NCI-H2196 treated with DMSO at 0.1 percent for 48 hours (cell line): ENCODE measurements at regions not wholly inside any gene's neighbourhood (a gene's known extent, or its start where the extent isn't known, plus 50 kb on each side); places are given as distances from the start of the nearest gene placed in this dataset.

Experiments
- DNase-seq: peaks from one replicate; lab custom pipeline; 2025; ENCODE audit not compliant: unreplicated experiment; lab: John Stamatoyannopoulos, UW

DNA sequence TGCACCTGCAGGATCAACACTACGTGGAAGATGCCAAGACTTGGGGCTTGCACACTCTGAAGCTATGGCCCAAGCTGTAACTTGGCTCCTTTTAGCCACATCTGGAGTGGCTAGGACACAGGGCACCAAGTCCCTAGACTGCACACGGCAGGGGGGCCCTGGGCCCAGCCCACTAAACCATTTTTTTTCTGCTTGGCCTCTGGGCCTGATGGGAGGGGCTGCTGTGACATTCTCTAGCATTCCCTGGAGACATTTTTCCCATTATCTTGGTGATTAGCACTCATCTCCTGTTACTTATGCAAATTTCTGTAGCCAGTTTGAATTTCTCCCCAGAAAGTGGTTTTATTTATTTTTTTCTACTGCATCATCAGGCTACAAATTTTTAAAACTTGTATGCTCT lies 1080.7 kb downstream of the LRFN5 start:
- DNase-seq = no peak

DNA sequence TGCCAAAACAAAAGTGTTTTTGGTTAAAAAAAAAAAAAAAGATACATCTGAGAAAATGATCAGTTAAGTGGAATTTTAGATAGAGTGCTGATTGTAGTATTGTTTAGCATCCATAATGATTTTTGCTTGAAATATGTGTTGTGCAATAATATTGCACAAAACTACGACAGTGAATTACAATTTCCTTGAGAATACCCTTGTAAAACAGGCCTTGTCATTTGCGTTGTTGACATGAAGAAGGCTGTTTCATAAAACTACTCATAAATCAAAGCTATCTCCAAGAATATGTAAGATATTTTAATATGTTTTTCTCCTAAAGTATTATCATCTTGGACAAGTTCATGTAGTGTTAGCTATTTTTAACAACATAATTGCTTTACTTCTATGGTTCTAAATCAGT lies 1077.0 kb downstream of the LRFN5 start:
- DNase-seq = no peak

DNA sequence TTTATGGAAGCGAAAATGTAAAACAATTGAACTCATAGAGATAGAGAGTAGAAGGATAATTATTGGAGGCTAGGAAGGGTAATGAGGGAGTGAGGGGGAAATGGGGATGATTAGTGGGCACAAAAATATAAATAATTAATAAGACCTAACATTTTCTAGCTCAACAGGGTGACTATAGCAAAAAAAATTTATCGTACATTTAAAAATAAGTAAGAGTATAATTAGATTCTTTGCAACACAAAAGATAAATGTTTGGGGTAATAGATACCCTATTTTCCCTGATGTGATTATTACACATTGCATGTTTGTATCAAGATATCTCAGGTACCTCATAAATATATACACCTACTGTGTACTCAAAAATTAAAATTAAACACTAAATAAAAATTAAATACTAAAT lies 1070.0 kb downstream of the LRFN5 start:
- DNase-seq = no peak

DNA sequence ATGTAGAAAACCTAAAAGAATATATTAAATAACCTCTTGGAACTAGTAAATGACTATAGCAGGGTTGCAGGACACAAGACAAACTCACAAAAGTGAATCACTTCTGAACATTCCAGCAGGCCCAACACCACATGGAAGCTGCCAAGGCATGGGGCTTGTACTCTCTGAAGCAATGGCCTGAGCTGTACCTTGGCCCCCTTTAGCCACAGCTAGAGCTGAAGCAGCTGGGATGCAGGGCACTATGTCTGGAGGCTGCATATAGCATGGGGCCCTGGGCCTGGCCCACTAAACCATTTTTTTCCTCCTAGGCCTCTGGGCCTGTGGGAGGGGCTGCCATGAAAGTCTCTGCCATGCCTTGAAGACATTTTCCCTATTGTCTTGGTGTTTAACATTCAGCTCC lies 1067.3 kb downstream of the LRFN5 start:
- no peak for DNase-seq

DNA sequence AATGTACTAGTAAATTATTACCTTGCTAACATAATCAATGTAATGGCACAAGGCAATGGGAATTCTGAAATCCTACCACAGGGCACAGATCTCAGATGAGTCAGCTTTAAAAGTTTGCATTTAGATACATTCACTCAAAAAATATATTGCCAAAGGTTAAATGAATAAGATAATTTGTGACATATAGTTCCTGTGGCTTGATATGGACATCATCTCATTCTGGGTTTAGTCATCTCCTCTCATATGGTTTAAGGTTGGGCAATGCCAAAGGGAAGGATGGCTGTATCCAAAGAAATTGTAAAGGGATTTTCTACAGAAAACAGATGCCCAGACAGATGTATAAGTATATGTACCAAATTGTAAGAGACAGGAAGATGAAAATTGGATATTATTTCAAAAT lies 1065.0 kb downstream of the LRFN5 start:
- DNase-seq = no peak

DNA sequence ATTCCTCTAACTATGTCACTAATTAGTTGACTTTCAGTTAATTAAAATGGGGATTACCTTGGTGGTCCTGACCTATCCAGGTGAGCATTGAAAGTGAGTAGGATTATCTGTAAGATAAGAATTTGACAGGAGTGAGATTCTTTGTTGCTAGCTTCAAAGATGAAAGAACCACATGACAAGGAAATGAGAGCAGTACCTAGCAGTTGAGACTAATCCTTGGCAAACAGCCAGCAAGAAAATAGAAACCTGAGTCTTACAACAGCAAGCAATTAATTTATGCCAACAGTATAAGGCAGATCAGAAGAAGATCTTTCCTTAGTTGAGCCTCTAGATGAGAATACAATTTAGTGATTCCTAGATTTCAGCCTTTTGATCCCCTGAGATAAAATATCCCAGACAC lies 1058.4 kb downstream of the LRFN5 start:
- DNase-seq = no peak

DNA sequence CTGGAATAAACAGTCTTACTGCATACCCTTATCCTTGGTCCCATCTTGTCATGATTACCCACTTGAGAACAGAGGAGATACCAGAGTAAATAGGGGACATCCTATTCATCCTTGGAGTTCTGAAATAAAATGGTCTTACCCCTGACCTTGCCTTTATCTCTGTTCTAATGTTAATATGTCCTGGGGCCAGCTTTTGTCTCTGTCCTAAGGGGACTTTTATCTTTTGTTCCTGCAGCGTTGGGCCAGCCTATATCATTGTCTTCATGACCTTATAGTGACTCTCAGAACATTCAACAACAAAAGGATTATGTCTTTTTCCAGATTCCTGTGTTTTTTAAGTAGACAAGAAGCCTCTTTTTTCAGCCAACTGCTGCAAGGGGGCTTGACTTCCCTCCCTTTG lies 1057.5 kb downstream of the LRFN5 start:
- no peak for DNase-seq

DNA sequence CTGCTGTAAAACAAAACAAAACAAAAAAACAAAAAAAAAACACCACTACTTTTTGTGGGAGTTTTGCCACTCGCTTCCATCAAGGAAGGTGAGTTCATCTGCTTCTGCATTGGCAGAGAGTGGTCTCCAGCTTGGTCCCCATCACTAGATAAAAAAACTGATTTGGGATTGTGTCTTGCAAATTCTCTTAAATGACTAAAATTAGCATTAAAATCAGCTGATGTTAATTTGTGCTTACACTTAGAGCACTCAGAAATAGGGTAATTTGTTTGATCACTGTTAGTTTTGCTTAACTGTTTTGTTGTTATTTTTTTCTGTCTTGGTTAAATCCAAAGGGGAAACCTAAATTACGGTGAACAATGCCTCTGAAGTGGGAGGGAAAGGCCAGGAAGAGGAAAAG lies 1048.0 kb downstream of the LRFN5 start:
- no peak for DNase-seq

DNA sequence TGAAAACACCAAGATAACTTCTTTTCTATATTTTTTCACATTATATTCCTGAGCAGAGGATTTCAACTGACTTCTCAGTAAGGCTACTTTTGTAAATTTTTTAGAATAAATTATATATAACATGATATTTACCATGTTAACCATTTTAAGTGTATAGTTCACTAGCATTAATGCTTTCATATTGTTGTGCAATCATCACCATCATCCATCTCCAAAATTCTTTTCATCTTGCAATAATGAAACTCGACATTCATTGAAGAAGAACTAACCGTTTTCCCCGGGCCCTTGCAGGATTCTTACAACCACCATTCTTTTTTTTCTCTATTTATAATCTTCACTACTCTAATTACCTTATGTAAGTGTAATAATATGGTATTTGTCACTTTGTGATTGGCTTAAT lies 1036.1 kb downstream of the LRFN5 start:
- DNase-seq = no peak

DNA sequence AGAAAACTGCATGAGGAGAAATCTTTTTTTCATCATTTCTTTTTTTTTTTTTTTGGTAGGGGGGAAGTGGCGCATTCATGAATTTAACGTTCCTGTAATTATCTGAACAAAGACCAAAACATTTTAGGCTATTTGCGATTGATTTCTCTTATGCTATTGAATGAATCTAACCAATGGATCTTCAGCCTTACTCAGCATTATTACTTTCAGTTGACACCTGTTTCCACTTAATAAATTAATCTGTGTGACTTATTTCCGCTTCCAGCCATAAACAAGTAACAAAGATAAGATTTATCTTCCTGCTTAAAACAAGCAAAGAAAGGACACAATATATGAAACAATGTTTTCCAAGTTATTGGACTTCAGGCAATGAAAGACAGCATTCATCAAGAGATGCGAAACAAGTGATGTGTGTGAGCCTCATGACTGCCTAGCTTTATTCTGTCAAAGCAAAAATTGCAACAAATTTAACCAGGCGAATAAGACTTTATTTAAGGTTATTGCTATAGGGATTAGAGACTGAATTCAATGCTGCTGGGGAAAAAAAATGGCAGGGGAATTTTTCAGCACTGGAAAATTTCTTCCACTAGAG lies 1026.9 kb downstream of the LRFN5 start:
- no peak for DNase-seq

DNA sequence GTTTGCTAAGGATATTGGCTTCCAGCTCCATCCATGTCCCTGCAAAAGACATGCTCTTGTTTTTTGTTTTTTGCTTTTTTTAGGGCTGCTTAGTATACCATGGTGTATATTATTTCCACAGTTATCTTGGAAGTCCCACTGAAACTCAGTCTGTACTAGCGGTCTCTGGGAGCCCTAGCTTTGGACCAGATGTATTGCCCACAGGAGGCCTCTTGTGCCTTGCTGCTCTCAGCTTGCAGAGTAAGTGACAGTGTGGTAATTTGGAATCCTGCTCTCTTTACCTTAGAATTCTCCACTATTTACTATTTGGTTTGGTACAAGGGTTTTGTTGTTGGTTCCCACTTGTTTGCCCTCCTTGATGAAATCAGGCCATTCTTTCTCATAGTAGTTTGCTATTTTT lies 1022.9 kb downstream of the LRFN5 start:
- no peak for DNase-seq

DNA sequence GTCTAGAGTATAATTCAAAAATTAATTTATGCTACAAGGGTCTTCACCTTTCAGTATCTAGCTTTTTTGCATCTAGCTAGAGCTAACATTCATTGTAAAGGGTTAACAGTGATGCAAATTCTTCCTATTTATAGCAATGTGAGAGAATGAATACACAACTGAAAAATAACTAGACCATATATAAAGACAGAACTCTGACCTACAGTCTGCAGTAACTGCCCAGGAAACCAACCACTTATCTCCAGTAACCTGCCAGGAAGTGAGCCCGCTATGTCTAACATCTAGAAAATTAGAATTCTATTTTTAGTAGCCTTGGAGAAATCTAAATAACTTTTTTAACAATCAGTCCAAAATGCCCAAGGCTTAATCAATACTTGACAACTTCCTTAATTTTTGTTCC lies 1021.9 kb downstream of the LRFN5 start:
- no peak for DNase-seq

DNA sequence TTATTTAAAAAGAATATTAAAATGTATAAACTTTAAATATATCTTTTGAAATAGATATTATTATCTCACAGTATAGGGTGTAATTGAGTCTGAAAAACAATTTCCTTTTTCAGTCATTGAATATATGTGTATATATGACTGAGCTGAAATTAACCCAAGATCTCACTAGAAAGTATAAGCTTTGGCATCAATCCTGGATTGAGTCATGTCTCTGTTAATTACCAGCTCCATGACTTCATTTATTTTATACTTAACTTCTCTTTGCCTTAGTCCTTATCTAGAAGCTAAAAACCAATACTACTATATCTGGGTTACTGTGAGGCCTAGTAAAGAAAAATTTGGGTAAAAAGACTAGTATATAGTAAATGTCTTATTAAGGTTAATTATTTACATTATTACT lies 1020.3 kb downstream of the LRFN5 start:
- DNase-seq = no peak

DNA sequence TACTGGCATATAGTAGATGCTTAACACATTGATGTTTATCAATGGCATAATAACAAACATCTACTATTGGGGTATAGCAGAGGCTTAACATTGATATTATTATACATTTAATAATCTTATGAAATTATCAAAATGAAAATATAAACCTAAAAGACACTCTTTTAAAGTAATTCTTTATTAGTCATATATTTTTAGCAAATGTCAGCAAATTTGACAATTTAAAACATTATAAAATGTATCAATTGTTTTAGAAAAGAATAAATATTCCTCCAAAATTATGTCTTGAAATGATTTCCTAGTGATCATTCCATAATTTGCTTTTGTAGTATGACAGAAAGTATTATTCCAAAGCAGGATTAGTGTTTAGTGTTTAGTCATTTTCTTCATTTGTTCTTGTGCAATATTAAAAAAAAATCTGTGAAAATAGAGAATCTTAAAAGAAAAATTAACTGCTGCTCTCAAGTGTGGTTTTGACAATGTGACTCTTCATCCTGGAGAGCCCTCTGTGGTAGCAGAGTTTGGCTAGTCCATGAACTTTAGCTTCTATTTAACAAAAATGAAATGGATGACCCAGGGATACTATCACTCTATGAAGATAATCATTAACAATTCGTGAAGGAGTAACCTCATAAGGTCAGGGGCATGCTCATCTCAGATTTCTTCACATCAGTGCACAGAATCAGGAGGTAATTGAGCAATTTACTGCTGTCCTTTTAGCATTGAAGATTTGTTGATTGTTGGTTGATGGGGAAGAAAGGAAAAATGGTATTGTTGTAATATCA lies 1018.5 kb downstream of the LRFN5 start:
- DNase-seq = no peak

DNA sequence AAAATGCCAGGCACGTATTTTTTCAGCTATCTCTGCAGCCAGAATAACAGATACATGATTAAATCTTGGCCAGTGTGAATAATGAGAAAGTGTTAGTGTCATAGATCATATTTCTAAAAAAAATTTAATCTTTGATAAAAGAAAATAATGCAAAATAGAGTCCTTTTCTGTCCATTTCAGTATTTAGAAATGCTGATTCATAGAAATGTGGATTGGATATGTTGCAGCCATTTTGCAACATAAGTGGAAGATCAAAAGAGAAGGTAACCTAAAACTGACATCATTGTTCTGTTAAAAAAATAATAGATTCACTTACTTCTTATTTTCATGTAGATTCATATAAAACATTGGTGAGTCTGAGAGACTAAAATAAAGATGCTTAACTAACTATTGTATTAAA lies 1010.3 kb downstream of the LRFN5 start:
- DNase-seq = no peak

DNA sequence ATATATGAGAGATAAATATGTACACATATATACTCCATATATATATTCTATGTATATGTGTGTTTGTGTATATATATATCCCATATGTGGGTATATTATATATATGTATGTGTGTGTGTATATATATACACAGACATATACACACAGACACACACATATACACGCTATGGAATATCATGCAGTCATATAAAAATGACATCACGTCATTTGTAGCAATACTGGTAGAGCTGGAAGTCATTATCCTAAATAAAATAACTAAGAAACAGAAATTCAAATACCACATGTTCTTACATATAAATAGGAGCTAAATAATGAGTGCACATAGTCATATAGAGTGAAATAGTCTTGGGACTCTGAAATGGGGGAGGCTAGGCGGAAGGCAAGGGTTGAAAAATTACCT lies 1000.2 kb downstream of the LRFN5 start:
- no peak for DNase-seq

DNA sequence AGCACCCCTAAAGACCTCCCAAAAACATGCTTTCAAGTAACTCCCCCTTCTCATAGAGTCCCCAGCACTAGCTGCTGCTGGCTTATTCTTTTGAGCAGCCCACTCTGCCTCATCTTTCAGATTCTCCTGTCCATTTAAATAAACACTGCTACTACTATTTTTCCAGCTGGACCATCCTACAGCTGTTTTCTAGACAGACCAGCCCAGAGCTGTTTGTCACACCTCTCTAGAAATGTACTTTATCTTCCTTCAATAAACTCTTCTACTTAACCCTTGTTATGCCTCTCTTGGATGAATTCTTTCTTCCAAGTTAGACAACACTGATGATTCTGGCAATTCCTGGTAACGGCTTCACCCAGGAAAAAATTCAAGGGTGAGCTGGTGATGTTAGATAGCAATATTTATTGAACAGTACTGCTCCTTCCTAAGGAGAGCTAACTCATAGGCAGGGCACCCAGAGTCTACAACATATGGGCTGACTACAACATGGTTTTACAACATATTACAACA lies 995.7 kb downstream of the LRFN5 start:
- no peak for DNase-seq

DNA sequence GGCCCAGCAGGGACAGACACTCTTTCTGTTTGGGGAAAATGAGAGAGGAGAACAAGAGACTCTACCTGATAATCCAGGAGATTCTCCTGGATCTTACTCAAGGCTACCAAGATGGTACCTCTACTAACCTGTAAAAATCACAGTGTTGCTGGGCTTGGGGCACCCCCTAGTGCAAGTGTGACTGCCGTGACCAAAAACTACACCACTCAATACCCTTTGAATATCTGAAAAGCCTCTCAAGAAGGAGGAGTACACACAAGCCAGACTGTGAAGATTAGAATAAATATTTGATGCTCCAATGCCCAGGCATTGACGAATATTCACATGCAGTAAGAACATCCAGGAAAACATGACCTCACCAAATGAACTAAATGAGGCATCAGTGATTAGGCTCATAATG lies 965.4 kb downstream of the LRFN5 start:
- DNase-seq = no peak

DNA sequence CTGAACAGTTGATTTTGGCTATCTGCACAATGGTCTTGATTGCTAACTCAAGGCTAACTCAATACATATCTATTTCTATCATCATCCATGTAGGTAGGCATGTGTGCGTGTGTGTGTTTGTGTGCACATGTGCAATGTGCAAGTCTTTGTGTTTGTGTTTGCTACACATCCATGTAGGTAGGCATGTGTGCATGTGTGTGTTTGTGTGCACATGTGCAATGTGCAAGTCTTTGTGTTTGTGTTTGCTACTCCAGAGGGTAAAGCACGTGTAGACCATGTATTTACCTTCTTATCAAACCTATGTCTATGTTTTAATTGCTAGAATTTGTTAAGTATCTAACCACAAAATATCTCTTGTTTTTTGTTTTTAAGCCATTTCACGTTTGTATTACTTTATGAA lies 962.6 kb downstream of the LRFN5 start:
- no peak for DNase-seq

DNA sequence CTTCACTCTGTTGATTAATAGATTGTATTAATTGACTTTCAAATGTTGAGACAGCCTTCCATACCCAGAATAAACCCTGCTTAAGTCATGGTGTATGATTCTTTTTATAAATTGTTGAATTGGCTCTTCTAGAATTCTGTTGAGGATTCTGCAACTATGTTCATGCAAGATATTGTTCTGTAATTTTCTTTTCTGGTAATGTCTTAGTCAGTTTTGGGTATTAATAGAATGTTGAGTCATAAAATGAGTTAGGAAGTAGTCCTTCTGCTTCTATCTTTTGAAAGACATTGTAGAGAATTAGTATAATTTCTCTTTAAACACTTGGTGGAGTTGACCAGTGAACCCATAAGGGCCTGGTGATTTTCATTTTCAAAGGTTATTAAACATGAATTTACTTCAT lies 958.9 kb downstream of the LRFN5 start:
- DNase-seq = no peak

DNA sequence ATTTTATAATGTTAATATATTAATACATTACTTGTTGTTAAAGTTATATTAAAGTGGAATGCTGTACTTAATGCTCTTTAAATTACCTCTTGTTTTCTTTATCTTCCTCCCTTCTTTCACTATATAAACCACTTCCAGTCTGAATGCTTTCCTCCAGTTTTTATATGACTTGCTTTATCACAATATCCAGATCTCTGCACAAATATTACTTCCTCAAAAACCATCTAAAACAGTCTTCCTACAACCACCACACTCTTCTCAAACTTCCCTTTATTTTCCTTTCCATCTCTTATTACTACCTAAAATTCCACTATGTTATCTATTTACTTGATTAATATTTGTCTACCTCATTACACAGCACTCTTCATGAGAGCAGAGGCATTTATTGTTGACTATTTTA lies 956.6 kb downstream of the LRFN5 start:
- DNase-seq = no peak

DNA sequence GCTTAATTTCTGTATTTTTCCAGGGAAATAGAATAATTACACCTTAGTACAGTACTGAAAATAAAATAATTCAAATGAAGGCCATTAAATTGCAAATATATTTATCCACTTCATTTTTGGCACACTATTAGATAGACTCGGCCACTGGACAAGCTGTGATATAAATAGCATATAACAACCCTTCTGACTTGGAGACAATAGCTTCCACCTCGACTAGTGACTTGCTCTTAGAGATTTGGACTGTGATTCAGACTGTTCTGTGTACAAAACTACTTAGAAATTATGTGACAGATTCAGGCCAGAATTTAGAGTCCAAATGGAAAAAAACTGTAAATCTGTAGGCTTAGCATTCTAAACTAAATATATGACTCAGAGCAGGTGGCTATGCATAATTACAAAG lies 949.9 kb downstream of the LRFN5 start:
- DNase-seq = no peak

DNA sequence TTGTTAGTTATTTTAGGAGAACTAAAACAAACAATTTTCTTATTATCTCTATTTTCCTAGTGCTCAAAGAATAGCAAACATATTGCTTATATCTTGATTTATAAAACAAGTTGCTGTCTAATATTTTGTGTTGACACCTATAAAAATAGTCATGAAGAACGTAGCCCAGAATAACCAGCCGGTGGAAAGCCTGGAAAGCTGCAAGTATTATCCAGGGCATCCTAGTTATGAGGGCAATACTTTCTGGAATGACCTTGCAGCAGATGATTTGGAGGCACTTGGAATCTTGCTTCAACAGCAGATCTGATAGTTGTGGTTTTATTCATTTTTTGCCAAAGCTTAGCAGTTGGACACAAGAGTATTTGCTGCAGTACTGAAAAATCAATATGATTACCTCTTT lies 948.7 kb downstream of the LRFN5 start:
- no peak for DNase-seq
